IMR-90 (cell line): ENCODE measurements at regions not wholly inside any gene's neighbourhood (a gene's known extent, or its start where the extent isn't known, plus 50 kb on each side); places are given as distances from the start of the nearest gene placed in this dataset.

Experiments used
- ATAC-seq: fragments of 200-7000 bp; cut with Tn5 transposase; 2 replicates; pipeline ENCODE4 v1.9.1; 2020; ENCODE audit warnings: low read depth, mild to moderate bottlenecking, moderate library complexity
- BruUV-seq: library from RNA; stranded (reverse); fragments of 400-500 nt; replicated peaks from 2 replicates; lab custom pipeline; 2021; lab: Mats Ljungman, UMichigan
- CTCF ChIA-PET: fragments of 300-600 bp; formaldehyde crosslinking; extraction: SDS; loops from one replicate; lab custom pipeline; 2021; ENCODE audit warnings: antibody characterized with exemption; lab: Yijun Ruan, JAX
- POLR2A ChIA-PET: fragments of 300-600 bp; sonication (Branson Sonifier 250); formaldehyde crosslinking; loops from one replicate; lab custom pipeline; 2022; ENCODE audit warnings: antibody characterized with exemption; ENCODE audit not compliant: unreplicated experiment; lab: Charles Lee
- DNase-seq: peaks from one replicate; pipeline ENCODE4 v3.0.0; 2013
- H2AFZ ChIP-seq: replicated peaks from 2 replicates; pipeline ENCODE3; 2013; ENCODE audit warnings: low read length, mild to moderate bottlenecking; ENCODE audit not compliant: poor library complexity
- H2AK5ac ChIP-seq: 2 replicates; pipeline ENCODE4 v1.6.1; 2013; ENCODE audit warnings: low read depth, low read length, inconsistent platforms
- H2AK9ac ChIP-seq: replicated peaks from 2 replicates; pipeline ENCODE3; 2013; ENCODE audit warnings: mild to moderate bottlenecking, low read depth, low read length, moderate library complexity; ENCODE audit not compliant: poor library complexity
- H2BK120ac ChIP-seq: 2 replicates; pipeline ENCODE4 v1.6.1; 2013; ENCODE audit warnings: low read depth, low read length, inconsistent platforms
- H2BK15ac ChIP-seq: 3 replicates; pipeline ENCODE4 v1.6.1; 2013; ENCODE audit warnings: low read depth, low read length, inconsistent platforms
- H2BK20ac ChIP-seq: 2 replicates; pipeline ENCODE4 v1.6.1; 2013; ENCODE audit warnings: low read depth, mild to moderate bottlenecking, inconsistent platforms, low read length, moderate library complexity
- H2BK5ac ChIP-seq: 2 replicates; pipeline ENCODE4 v1.6.1; 2013; ENCODE audit warnings: mild to moderate bottlenecking, low read depth, low read length, inconsistent platforms; ENCODE audit not compliant: poor library complexity, severe bottlenecking
- H3K14ac ChIP-seq: replicated peaks from 2 replicates; pipeline ENCODE4 v1.6.1; 2013; ENCODE audit warnings: low read depth, low read length, inconsistent platforms
- H3K18ac ChIP-seq: 2 replicates; pipeline ENCODE4 v1.6.1; 2013; ENCODE audit warnings: low read depth, low read length, control low read depth
- H3K23ac ChIP-seq: 2 replicates; pipeline ENCODE4 v1.6.1; 2013; ENCODE audit warnings: low read depth, low read length, inconsistent platforms
- H3K27ac ChIP-seq: 2 replicates; pipeline ENCODE4 v1.5.1; 2013; ENCODE audit warnings: mild to moderate bottlenecking, control low read depth, low read length; ENCODE audit not compliant: insufficient read depth
- H3K27me3 ChIP-seq: 2 replicates; pipeline ENCODE4 v1.6.1; 2013; ENCODE audit warnings: low read length; ENCODE audit not compliant: control insufficient read depth, insufficient read depth
- H3K36me3 ChIP-seq: 2 replicates; pipeline ENCODE4 v1.6.1; 2013; ENCODE audit warnings: low read length, mixed read lengths; ENCODE audit not compliant: control insufficient read depth, insufficient read depth
- H3K4ac ChIP-seq: 2 replicates; pipeline ENCODE4 v1.6.1; 2013; ENCODE audit warnings: low read depth, low read length, inconsistent platforms
- H3K4me1 ChIP-seq: 2 replicates; pipeline ENCODE4 v1.6.1; 2013; ENCODE audit warnings: low read length, mixed read lengths; ENCODE audit not compliant: control insufficient read depth, insufficient read depth
- H3K4me2 ChIP-seq: 2 replicates; pipeline ENCODE4 v1.6.1; 2013; ENCODE audit warnings: low read depth, mild to moderate bottlenecking, control low read depth, low read length, moderate library complexity
- H3K4me3 ChIP-seq: 2 replicates; pipeline ENCODE4 v1.5.1; 2013; ENCODE audit warnings: low read depth, mild to moderate bottlenecking, control low read depth, low read length, moderate library complexity; ENCODE audit not compliant: insufficient read depth
- H3K56ac ChIP-seq: 2 replicates; pipeline ENCODE4 v1.6.1; 2013; ENCODE audit warnings: low read length, inconsistent platforms; ENCODE audit not compliant: insufficient read depth; ENCODE audit errors: extremely low read depth
- H3K79me1 ChIP-seq, 2 experiments: 2 replicates each; pipeline ENCODE4 v1.6.1; 2013; ENCODE audit warnings: low read length in 2 of 2, inconsistent platforms in 1 of 2, low read depth in 1 of 2
- H3K9ac ChIP-seq: 2 replicates; pipeline ENCODE4 v1.6.1; 2013; ENCODE audit warnings: low read depth, low read length, control low read depth
- H3K9me1 ChIP-seq: 2 replicates; pipeline ENCODE4 v1.6.1; 2013; ENCODE audit warnings: low read length, inconsistent platforms; ENCODE audit not compliant: insufficient read depth
- H3K9me3 ChIP-seq: 2 replicates; pipeline ENCODE4 v1.6.1; 2013; ENCODE audit warnings: low read length; ENCODE audit not compliant: control insufficient read depth, insufficient read depth
- H4K20me1 ChIP-seq: 2 replicates; pipeline ENCODE4 v1.6.1; 2013; ENCODE audit warnings: low read length, inconsistent platforms; ENCODE audit not compliant: insufficient read depth
- H4K5ac ChIP-seq: 2 replicates; pipeline ENCODE4 v1.6.1; 2013; ENCODE audit warnings: mild to moderate bottlenecking, low read depth, low read length, control low read depth
- H4K8ac ChIP-seq, 2 experiments: 2 replicates each; pipeline ENCODE4 v1.6.1; 2013; ENCODE audit warnings: low read depth in 2 of 2, low read length in 2 of 2, control low read depth in 1 of 2, inconsistent platforms in 1 of 2
- H4K91ac ChIP-seq: 2 replicates; pipeline ENCODE4 v1.6.1; 2013; ENCODE audit warnings: low read depth, low read length, inconsistent platforms; ENCODE audit not compliant: insufficient read depth
- BHLHE40 ChIP-seq: fragments of 150-350 bp; IDR thresholded peaks from 2 replicates; pipeline ENCODE4 v1.6.1; 2016; ENCODE audit warnings: mild to moderate bottlenecking, low read depth, low read length
- CEBPB ChIP-seq: IDR thresholded peaks from 2 replicates; pipeline ENCODE4 v1.6.1; 2012; ENCODE audit warnings: low read depth, low read length, improper control_type of control experiment
- CHD1 ChIP-seq: IDR thresholded peaks from 2 replicates; pipeline ENCODE4 v1.6.1; 2012; ENCODE audit warnings: low read depth, low read length, improper control_type of control experiment
- CTCF ChIP-seq: conservative IDR thresholded peaks from 2 replicates; pipeline ENCODE4 v1.5.1; 2012; ENCODE audit warnings: mild to moderate bottlenecking, low read depth, low read length, improper control_type of control experiment
- MAZ ChIP-seq: IDR thresholded peaks from 2 replicates; pipeline ENCODE4 v1.6.1; 2012; ENCODE audit warnings: low read depth, mild to moderate bottlenecking, low read length, improper control_type of control experiment, moderate library complexity, borderline replicate concordance
- NFE2L2 ChIP-seq: fragments of 150-350 bp; IDR thresholded peaks from 2 replicates; pipeline ENCODE4 v1.6.1; 2016; ENCODE audit warnings: low read depth, mild to moderate bottlenecking, low read length
- POLR2A ChIP-seq: IDR thresholded peaks from 2 replicates; pipeline ENCODE4 v1.6.1; 2012; ENCODE audit warnings: mild to moderate bottlenecking, low read depth, low read length
- RCOR1 ChIP-seq: IDR thresholded peaks from 2 replicates; pipeline ENCODE4 v1.6.1; 2012; ENCODE audit warnings: mild to moderate bottlenecking, low read length, improper control_type of control experiment; ENCODE audit not compliant: insufficient replicate concordance
- RFX5 ChIP-seq: IDR thresholded peaks from 2 replicates; pipeline ENCODE4 v1.8.0; 2012; ENCODE audit warnings: low read depth, mild to moderate bottlenecking, low read length, moderate library complexity
- SMC3 ChIP-seq: fragments of 150-350 bp; IDR thresholded peaks from 2 replicates; pipeline ENCODE4 v1.6.1; 2016; ENCODE audit warnings: low read depth, mild to moderate bottlenecking, antibody characterized with exemption, low read length, moderate library complexity
- USF2 ChIP-seq: fragments of 150-350 bp; IDR thresholded peaks from 2 replicates; pipeline ENCODE4 v1.6.1; 2017; ENCODE audit warnings: mild to moderate bottlenecking, antibody characterized with exemption, low read length, low read depth
- dilution Hi-C: fragments of 300-500 bp; cut with HindIII; formaldehyde crosslinking; loops from one replicate; pipeline ENCODE4 v1.14.3; 2018; ENCODE audit warnings: low sequenced_read_pairs; ENCODE audit not compliant: unreplicated experiment
- in situ Hi-C: fragments of 300-500 bp; cut with MboI; formaldehyde crosslinking; loops from 3 replicates; pipeline ENCODE4 v1.14.3; 2019; ENCODE audit warnings: low sequenced_read_pairs, inconsistent platforms, mixed read lengths
- intact Hi-C: fragments of 100-400 bp; cut with micrococcal nuclease; formaldehyde crosslinking; loops from 2 replicates; pipeline ENCODE4 v1.10.0; 2022

GRCh38 chr4:132839070-132839469 lies 310.0 kb upstream of the PCDH10 start:
- DNase-seq (no peak), ATAC-seq (no peak)
- H3K36me3 ChIP-seq, result no peaks in the 10 kb centered on the region
- no peak overlapping the region for H3K14ac ChIP-seq
- H3K4ac ChIP-seq, result no peak overlapping the region
- TF ChIP-seq RFX5 (no peak), POLR2A (no peak), MAZ (no peak), CEBPB (no peak), NFE2L2 (no peak), USF2 (no peak), CTCF (no peak), SMC3 (no peak), CHD1 (no peak), RCOR1 (no peak), BHLHE40 (no peak)
- H3K18ac ChIP-seq, result no peak overlapping the region
- no peak overlapping the region for H2BK15ac ChIP-seq
- intact Hi-C loops (no loop called here), dilution Hi-C loops (no loop called here), in situ Hi-C loops (no loop called here)
- H2AFZ ChIP-seq, result no peak overlapping the region
- H3K23ac ChIP-seq, result no peak overlapping the region
- H3K9me1 ChIP-seq, result no peaks in the 10 kb centered on the region
- H2BK20ac ChIP-seq, result no peak overlapping the region
- H3K4me2 ChIP-seq, result no peak overlapping the region
- no TSS peak for BruUV-seq
- H2AK9ac ChIP-seq, result no peak overlapping the region
- H3K27me3 ChIP-seq, result no peaks in the 10 kb centered on the region
- H3K9ac ChIP-seq, result no peak overlapping the region
- no peak overlapping the region for H4K91ac ChIP-seq
- no peak overlapping the region for H3K56ac ChIP-seq
- no peak overlapping the region for H2AK5ac ChIP-seq
- CTCF ChIA-PET, result no interaction called here
- POLR2A ChIA-PET, result no interaction called here
- H3K9me3 ChIP-seq, result peaks cover 9% of the 10 kb centered on the region
- no peaks in the 10 kb centered on the region for H3K4me1 ChIP-seq
- no peak overlapping the region for H2BK5ac ChIP-seq
- no peak overlapping the region for H2BK120ac ChIP-seq
- H4K20me1 ChIP-seq, result no peaks in the 10 kb centered on the region
- H4K8ac ChIP-seq, result no peak overlapping the region
- H4K5ac ChIP-seq, result no peak overlapping the region
- H3K4me3 ChIP-seq, result no peak overlapping the region
- no peaks in the 10 kb centered on the region for H3K79me1 ChIP-seq
- no peak overlapping the region for H3K27ac ChIP-seq
